22Rv1 (cell line): ENCODE measurements at regions not wholly inside any gene's neighbourhood (a gene's known extent, or its start where the extent isn't known, plus 50 kb on each side); places are given as distances from the start of the nearest gene placed in this dataset.

Experiments used
- H3K27ac ChIP-seq: fragments of 450-650 bp; 2 replicates; pipeline ENCODE4 v1.5.1; 2017
- ZFX ChIP-seq: fragments of 450-650 bp; IDR thresholded peaks from 2 replicates; pipeline ENCODE4 v1.6.1; 2017; ENCODE audit warnings: antibody characterized with exemption, borderline replicate concordance
- TF ChIP-seq, protein P1 (sequence below): fragments of 450-650 bp; IDR thresholded peaks from 2 replicates; pipeline ENCODE4 v1.5.1; 2017; ENCODE audit warnings: mild to moderate bottlenecking

DNA sequence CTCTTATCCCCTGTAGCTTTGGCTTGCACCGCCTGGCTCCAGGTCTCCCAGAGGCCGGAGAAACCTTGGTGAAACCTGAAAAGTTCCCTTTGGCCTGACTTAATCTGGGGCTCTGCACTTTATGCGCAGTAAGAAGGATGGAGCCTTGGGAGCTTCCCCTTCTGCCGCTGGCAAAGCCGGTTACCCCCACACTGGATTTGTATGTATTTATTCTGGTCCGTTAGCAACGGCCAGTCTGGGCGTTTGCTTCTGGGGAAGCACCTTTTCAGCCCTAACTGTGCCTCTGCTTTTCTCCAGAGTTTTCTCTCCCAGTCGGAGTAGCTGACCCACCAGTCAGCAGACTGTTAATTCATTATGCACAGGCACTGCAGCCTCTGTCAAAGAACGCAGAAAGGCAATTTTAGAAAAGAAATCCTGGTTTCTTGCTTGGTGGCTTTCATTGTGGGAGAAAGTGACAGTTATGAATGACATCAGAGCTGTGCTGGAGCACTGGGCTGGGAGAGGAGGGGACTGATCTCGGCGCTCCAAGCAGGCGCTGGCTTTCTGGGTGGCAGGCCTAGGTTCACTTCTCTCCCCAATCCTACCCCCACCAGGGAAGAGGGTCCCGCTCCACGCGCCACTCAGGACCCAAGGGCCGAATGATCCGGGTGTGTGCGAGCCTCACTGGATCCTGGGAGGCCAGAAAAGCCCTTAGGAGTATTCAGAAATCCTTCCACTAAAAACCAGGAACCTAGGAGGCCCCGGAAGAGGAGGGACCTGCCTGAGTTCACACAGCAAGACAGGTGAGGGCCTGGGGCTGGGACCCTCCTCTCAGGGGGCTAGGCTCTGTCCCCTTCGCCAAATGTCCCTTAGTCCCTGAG, 70.2 kb downstream of the RTL6 start:
- no peak for TF ChIP-seq ZFX
- H3K27ac ChIP-seq: no peak overlapping the region

DNA sequence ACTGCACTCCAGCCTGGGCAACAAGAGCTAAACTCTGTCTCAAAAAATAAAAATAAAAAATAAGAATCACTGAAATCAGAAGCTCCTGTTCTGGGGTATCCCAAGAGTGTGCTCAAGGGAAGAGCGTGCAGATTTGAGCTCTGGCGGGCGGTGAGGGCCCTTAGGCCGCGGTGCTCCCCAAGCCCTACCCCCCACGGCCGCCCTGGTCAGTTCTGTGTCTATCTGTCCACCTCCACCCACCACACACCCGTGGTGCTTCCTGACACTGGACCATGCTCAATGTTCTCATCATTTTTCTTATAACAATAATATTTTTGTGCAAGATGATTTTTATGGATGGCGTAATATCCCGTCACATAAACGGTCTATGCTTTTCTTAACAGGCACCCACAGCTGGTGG, 71.1 kb downstream of the RTL6 start:
- TF ChIP-seq, protein P1, sequence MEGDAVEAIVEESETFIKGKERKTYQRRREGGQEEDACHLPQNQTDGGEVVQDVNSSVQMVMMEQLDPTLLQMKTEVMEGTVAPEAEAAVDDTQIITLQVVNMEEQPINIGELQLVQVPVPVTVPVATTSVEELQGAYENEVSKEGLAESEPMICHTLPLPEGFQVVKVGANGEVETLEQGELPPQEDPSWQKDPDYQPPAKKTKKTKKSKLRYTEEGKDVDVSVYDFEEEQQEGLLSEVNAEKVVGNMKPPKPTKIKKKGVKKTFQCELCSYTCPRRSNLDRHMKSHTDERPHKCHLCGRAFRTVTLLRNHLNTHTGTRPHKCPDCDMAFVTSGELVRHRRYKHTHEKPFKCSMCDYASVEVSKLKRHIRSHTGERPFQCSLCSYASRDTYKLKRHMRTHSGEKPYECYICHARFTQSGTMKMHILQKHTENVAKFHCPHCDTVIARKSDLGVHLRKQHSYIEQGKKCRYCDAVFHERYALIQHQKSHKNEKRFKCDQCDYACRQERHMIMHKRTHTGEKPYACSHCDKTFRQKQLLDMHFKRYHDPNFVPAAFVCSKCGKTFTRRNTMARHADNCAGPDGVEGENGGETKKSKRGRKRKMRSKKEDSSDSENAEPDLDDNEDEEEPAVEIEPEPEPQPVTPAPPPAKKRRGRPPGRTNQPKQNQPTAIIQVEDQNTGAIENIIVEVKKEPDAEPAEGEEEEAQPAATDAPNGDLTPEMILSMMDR: no peak
- TF ChIP-seq ZFX: no peak
- no peak overlapping the region for H3K27ac ChIP-seq

DNA sequence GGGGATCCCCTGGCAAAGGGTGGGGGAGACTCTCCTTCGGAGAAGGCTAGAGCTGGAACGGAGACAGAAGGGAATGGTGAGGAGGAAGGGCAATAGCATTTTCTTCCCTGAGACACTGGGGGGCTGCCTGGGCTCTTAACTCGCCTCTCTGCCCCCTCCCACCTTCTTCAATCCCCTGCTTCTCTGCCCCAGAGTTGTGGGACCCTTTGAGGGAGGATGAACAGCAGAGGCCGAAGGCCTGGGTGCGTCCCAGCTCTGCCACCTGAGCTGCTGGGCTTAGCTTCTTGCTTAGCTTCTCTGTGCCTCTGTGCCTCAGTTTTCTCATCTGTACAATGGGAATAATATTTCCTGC, 72.4 kb downstream of the RTL6 start:
- TF ChIP-seq ZFX: no peak
- TF ChIP-seq, protein P1: no peak
- H3K27ac ChIP-seq: no peak overlapping the region

DNA sequence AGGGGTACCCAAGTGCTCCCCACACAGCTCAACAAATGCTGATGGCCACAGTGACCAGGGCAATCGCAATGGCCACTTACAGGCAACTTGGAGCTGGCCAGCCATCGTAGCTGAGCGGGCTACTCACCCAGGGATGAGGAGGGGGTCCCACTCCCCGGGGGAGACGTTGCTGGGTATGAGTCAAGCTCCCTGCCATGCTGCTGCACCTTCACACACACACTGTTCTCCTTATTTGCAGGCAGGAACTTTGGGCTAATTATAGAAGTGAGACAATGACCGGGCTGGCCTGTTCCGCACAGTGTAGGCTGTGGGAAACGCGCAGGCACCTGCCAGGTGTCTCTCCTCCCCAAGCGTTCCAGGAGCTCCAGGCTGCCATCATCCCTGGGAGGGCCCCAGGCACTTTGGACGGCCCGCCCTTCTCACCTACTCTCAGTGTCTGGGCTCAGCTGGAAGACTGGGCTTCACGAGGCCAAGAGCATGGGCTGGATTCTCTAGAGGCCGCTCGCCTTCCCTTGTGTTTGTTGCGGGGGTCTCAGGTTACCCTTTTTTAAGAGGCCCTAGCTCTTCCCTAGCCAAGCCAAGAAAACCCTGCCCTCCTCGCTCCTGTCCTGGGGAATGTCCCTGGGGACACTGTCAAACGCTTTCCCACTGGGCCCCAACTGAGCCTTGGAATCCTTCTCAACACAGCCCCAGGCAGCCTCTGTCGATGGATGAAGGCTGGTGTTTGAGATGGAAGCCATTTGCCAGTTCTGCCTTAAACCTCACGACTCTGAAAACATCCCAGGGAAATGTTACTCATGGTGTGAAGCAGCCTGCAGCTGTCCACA, 73.0 kb downstream of the RTL6 start:
- no peak for TF ChIP-seq ZFX
- TF ChIP-seq, protein P1: no peak
- no peak overlapping the region for H3K27ac ChIP-seq

DNA sequence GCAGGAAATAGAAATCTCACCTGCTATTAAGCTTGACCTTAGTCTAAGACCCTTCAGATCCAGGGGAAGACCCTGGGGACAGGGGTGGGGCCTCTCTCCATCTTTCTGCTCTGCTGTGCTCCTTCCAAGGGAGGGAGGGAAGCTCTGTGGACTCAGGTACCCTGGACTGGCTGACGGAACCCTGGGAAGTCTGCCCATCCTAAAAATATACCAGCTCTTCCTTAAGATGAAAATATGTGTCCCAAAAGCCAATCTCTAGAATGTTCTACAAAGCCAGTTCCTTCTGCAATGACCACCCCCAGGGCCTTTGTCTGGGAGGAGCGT, 73.7 kb downstream of the RTL6 start:
- no peak overlapping the region for H3K27ac ChIP-seq
- TF ChIP-seq, protein P1: no peak
- no peak for TF ChIP-seq ZFX

DNA sequence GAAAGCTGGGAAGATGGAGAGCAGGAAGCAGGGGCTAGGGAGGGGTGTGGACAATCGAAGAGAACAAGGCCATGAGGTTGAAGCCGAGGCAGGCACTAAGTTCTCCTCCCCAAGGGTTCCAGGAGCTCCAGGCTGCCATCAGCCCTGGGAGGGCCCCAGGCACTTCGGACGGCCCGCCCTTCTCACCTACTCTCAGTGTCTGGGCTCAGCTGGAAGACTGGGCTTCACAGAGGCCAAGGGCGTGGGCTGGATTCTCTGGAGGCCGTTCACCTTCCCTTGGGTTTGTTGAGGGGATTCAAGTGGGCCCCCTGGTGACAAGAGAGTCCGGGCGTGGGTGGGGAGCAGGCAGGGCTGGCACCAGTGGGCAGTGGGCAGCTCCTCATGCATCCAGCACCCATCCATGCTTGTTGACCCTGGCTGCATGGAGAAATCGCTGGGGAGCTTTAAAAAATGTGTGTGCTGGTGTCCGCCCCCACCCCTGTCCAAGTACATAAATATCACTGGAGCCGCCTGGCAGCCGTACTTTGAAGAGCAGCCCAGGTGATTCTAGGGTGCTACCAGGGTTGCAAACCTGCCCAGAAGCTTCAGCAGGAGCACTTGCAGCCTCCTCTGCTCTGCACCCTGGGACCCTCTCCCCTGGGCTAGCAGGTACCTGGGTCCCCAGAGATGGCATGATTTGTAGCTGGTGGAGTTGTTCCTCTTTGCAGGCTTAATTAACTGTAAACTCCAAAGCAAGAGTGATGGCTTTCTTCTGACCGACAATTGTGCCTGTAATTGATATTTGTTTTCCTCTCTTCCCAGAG, 74.3 kb downstream of the RTL6 start:
- no peak for TF ChIP-seq ZFX
- TF ChIP-seq, protein P1: no peak
- no peak overlapping the region for H3K27ac ChIP-seq

DNA sequence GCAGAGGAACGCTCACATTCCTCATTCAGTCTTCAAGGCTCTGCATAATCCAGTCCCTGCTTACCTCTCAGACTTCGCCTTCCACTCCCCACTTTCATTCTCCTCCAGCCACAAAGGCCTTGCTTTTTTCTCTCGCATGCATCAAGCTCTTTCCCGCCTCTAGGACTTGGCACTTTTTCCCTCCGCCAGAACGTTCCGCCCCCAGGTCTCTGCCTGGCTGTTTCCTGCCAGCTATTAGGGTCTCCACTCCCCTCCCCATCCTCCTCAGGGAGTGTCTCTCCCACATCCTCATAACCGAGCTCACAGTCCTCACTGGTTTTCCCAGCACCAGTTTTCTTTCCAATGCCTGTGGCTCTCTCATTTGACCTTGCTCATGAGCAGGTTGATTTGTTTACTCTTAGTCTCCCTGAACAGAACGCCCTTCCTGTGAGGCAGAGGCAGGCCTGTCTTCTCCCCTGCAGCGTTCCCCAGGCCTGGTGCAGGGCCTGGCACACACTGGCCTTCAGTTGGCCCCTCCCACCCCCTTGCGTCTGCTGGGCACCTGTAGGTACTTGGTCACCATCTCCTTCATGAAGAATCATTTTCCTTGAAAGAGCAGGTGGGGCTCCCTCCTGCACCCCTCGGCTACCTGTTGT, 75.2 kb downstream of the RTL6 start:
- H3K27ac ChIP-seq: no peak overlapping the region
- TF ChIP-seq, protein P1: no peak
- no peak for TF ChIP-seq ZFX
